DMS79 treated with DMSO at 0.1 percent for 48 hours (cell line): ENCODE measurements at regions not wholly inside any gene's neighbourhood (a gene's known extent, or its start where the extent isn't known, plus 50 kb on each side); places are given as distances from the start of the nearest gene placed in this dataset.

Source experiments
- DNase-seq: peaks from one replicate; lab custom pipeline; 2025; lab: John Stamatoyannopoulos, UW

- no peak for DNase-seq
These were observed 140.4 kb upstream of the CITED2 start for GRCh38 chr6:139514819-139515218.

DNA sequence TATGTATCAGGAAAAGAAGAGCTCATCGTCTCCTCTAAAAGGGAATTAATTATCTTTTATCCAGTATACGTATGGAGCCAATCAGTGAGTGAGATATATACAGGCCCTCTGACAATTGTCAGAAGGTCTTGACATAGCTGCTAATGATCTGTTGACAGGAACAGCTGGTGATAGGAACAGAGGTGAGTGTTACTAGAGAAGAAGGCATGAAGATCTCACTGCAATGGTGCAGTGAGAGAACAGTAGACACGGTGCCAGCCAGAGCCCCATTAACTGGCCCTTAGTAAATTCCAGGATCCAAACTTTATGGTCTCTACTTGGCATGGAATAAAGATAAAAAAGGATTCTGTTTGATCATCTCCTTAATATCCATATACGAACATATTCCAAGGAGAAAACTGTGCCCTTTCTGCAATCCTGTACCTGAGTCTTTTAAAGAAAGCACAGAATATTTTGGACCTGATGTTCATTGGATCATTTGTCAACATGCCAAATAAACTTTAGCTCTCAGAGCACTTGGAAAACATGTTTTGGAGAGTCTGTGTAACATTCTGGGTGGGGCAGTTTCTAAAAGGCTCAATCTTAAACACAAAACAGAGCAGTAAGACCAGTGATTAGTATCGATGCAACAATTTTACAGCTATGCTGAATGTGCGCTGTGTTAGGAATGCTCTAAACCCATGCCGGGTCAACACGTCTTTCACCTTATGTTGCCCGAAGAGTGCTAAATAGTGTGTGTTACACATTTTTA, 135.8 kb upstream of the CITED2 start:
- no peak for DNase-seq

DNA sequence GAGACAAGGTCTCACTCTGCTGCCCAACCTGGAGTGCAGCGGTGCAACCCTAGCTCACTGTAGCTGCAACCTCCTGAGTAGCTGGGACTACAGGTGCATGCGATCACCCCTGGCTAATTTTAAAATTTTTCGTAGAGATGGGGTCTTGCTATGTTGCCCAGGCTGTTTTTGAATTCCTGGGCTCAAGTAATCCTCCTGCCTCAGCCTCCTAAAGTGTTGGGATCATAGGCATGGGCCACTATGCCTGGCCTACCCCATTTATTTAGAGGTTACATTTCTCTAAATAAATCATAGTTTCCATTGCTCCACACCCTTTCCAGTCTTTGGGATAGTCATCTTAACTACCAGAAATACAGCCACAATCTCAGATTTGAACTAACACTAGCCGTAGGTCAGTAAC, 134.7 kb upstream of the CITED2 start:
- no peak for DNase-seq

GRCh38 chr6:139508576-139508975, 134.1 kb upstream of the CITED2 start:
- DNase-seq = peak; percentile 48

- DNase-seq = peak; percentile 48
These were observed 133.6 kb upstream of the CITED2 start for GRCh38 chr6:139508023-139508422.

- DNase-seq = no peak
These were observed 126.5 kb upstream of the CITED2 start for GRCh38 chr6:139500977-139501376.

DNA sequence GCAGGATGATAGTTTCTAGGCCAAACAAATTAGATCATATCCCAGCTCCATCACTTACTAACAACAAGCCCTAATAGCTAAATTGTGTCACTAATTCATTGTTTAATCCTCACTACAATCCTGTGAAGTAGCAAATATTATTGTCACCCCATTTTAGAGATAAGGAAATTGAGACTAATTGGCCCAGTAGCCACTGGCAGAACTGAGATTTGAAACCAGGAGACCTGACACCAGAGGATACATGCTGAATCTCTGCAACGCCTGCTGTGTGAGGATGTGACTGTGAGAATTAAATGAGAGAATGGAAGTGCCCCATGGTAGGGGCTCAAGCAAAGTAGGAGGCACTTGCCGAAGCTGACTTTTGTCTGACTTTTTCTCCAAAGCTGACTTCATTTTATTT, 124.3 kb upstream of the CITED2 start:
- DNase-seq = no peak

- DNase-seq = no peak
These were observed 123.0 kb upstream of the CITED2 start for GRCh38 chr6:139497345-139497961.

DNA sequence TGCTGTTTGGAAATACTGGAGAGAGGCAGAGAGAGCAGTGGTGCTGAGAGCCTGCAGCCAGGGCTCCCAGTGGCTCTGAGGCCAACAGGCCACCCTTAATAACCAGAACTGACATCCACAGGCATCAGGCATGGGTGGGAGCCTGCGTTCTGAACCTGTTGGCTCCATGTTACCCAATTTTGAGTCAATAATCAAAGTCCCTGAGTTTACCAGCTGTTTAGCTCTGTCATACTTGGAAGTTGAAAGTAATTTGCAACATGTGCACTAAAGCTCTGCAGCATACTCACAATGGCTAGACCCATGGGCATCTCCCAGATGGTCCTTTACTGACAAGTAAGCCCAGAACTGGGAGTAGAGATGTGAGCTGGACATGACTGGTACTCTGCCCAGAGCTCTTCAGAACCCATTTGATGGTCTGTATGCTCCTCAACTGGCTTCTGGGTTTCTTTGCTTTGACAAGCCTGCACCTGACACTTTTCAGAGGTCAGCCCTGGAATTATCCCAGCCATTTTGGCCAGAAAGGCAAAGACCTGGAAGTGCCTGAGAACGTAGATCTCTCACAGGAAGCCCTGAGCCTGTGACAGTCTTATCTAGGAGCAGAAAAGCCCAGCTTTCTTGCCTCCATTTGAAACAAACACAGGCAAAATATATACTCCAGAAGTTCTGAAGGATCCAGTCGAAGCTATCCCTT, 122.4 kb upstream of the CITED2 start:
- DNase-seq = no peak

DNA sequence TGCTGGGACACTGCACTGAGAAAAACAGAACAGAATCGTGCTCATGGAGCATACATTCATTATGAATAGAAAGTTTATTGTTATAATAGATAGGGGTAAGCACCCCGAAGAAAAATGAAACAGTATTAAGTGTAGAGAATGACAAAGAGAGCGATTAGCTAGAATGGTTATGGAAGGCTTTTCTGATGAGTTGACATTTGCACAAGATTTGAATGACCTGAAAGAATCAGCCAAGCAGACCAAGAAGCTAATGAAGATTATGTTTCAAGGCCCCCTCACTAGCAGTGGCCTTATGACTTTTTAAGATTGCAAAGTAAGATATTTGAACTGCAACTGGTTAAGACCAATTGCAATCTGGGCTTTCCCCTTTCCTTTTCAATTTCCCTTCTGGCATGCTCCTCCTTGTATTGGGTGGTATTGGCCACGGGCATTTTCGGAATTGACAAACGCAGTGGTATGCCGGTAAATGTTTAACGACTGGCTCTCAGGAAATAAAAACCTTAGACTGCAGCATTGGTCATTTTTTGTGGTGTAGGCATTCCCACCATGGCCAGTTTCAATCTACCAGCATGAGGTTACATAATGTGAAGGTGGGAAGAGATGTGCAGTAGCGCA, 120.0 kb upstream of the CITED2 start:
- DNase-seq = no peak

DNA sequence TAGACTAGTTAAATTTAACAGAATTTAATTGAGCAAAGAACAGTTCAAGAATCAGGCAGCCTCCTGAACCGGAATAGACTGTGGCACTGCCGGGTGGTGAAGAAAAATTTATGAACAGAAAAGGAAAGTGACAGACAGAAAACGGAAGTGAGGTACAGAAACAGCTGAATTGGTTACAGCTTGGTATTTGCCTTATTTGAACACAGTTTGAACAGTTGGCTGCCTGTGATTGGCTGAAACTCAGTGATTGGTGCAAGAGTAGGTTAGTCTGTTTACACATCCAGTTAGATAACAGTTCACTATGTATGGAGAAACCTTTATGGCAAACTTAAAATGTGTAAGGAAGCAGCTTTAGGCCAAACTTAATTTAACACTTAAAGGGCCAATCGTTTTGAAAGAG, 116.0 kb upstream of the CITED2 start:
- DNase-seq = no peak

- DNase-seq = no peak
These were observed 112.0 kb upstream of the CITED2 start for GRCh38 chr6:139486476-139486799.

DNA sequence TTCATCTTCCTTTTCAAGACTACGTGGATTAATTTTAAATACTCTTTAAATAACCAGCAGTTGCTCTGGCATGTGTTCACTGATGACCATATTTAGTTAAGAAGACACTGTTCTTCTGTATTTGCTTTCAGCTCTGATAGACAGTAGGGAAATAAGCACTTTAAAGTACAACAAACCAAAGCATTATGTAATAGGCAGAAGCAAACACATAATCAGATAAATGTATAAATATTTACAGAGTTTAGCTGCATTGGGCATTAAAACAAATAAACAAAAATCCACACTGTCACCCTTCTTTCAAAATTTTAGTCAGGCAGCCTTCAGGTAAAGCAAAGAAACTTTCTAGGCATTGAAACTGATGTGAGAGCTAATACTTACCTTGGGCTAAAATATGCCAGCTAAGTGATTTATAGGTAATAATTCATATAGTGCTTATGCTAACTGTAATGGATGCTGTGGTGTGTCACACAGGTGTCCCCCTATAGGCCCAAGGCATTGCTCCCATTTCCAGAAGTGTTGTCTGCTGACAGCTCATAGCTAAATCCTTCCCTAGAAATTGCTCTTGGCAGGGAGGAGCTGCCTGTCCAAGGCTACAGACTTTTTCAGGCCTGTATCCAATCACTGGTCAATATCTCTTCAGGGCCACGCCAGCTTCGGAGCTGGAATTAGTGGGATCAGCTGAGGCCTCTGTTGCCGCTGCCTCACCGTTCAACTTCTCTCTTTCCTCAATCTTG, 111.5 kb upstream of the CITED2 start:
- no peak for DNase-seq

DNA sequence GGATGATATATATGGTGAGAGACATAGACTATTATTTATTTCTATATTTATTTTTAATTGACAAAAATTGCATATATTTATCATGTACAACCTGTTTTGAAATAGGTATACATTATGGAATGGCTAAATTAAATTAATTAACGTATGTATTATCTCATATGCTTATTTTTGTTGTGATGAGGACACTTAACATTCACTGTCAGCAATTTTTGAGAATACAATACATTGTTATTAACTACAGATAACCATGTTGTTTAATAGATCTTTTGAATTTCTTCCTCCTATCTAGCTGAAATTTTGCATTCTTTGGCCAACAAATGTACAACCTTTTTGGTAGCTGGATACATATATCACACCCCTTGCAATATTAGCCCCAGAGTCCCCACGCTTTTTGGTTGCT, 110.7 kb upstream of the CITED2 start:
- no peak for DNase-seq

- DNase-seq = no peak
These were observed 108.6 kb upstream of the CITED2 start for GRCh38 chr6:139483079-139483478.

DNA sequence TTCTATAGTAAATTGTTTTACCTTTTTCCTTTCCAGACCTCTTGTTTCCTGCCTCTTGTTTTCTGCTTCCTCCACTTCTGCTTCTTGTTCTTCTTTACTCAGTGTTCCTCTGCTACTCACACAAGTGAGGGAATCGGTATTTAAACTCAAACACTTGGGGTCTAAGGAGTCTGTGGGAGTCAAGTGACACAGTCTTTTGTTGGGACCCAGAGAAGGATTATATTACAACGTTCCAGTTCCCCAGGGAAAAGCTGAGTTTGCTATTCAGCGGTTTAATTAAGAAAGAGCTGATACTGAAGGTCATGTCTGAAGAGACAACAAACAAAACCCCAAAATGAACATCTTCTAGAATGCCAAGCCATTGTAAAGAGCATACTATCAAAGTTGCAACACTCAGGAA, 107.8 kb upstream of the CITED2 start:
- peak; percentile 19 for DNase-seq

GRCh38 chr6:139480356-139481165, 106.1 kb upstream of the CITED2 start:
- DNase-seq = no peak

- no peak for DNase-seq
These were observed 105.2 kb upstream of the CITED2 start for GRCh38 chr6:139479433-139480222.

- DNase-seq = no peak
These were observed 101.2 kb upstream of the CITED2 start for GRCh38 chr6:139475646-139476045.

DNA sequence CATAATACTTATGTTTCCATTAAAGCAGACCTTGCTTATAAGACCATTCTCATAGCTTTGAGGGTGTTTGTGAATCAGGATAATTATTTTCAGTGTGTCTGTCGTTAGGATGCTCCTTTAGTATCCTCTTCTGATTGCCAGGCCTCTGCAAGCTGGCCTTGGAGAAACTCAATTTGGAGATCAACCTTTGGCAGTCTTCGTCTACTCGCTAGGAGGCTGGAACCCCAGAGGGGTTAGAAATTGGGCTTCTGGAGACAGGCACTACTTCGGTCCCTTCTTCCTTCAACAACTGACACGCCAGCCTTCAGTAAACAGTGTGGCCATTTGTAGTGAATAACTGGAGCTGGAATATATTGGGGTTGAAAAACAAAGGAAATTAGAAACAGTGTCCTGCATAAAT, 100.8 kb upstream of the CITED2 start:
- no peak for DNase-seq
